HepG2 (cell line): ENCODE measurements at regions not wholly inside any gene's neighbourhood (a gene's known extent, or its start where the extent isn't known, plus 50 kb on each side); places are given as distances from the start of the nearest gene placed in this dataset.
A peak's percentile ranks its signal among the peaks of the same experiment; 100 is the strongest.

ENCODE experiments used
- ATAC-seq: fragments of 200-7000 bp; cut with Tn5 transposase; 3 replicates; pipeline ENCODE4 v1.9.1; 2020; ENCODE audit warnings: mild to moderate bottlenecking, moderate library complexity
- BruUV-seq: library from RNA; stranded (reverse); fragments of 400-500 nt; replicated peaks from 2 replicates; lab custom pipeline; 2021; lab: Mats Ljungman, UMichigan
- CTCF ChIA-PET: fragments of 300-600 bp; formaldehyde crosslinking; extraction: SDS; loops from one replicate; lab custom pipeline; 2021; ENCODE audit warnings: low total read pairs, inconsistent platforms, low intra/inter-chr PET ratio; lab: Yijun Ruan, JAX
- POLR2A ChIA-PET: fragments of 350-600 bp; sonication (Branson Sonifier 250); formaldehyde crosslinking; loops from one replicate; lab custom pipeline; 2020; ENCODE audit warnings: antibody characterized with exemption, inconsistent platforms; lab: Yijun Ruan, JAX
- DNase-seq: peaks from one replicate; pipeline ENCODE4 v3.0.0-alpha.2; 2015; ENCODE audit warnings: low spot score
- FAIRE-seq: peaks from 3 replicates; lab custom pipeline; 2011; peaks lifted over from hg19 to GRCh38; lab: Jason Lieb, UNC
- H2AFZ ChIP-seq: one replicate; pipeline ENCODE4 v1.6.1; 2011; ENCODE audit warnings: low read length, inconsistent platforms
- H3K27ac ChIP-seq: fragments of 300-600 bp; 3 replicates; pipeline ENCODE4 v1.8.0; 2011; ENCODE audit warnings: mixed run types, mild to moderate bottlenecking, mixed read lengths, low read length, inconsistent platforms; ENCODE audit not compliant: insufficient read depth; ENCODE audit errors: extremely low read length
- H3K27me3 ChIP-seq, 2 experiments: fragments of 200-600 bp in 1 of 2; 2 replicates in 1 of 2; 3 replicates in 1 of 2; pipeline versions ENCODE4 v1.6.0 to v1.8.0; 2011; ENCODE audit warnings: low read length in 2 of 2, mild to moderate bottlenecking in 2 of 2, moderate library complexity in 2 of 2, inconsistent platforms in 1 of 2; ENCODE audit not compliant: insufficient read depth in 2 of 2, control insufficient read depth in 1 of 2
- H3K36me3 ChIP-seq, 2 experiments: fragments of 200-600 bp in 1 of 2; replicated peaks in 1 of 2; 2 replicates in 1 of 2; 3 replicates in 1 of 2; pipeline versions ENCODE4 v1.5.1 to v1.8.0; 2011; ENCODE audit warnings: low read length in 2 of 2, inconsistent platforms in 1 of 2; ENCODE audit not compliant: insufficient read depth in 2 of 2, control insufficient read depth in 1 of 2
- H3K4me1 ChIP-seq: 2 replicates; pipeline ENCODE4 v1.5.1; 2012; ENCODE audit warnings: low read length, inconsistent platforms; ENCODE audit not compliant: insufficient read depth
- H3K4me2 ChIP-seq: 2 replicates; pipeline ENCODE4 v1.6.0; 2011; ENCODE audit warnings: low read depth, low read length, inconsistent platforms
- H3K4me3 ChIP-seq, 3 experiments: fragments of 200-600 bp in 1 of 3; sonication (generic), shearing (Covaris generic) in 1 of 3; replicated peaks in 1 of 3; 2 replicates each; pipeline ENCODE4 v1.5.1; 2011 to 2016; ENCODE audit warnings: low read length in 3 of 3, inconsistent platforms in 2 of 3, low read depth in 2 of 3, mild to moderate bottlenecking in 2 of 3, control low read depth in 1 of 3, mixed read lengths in 1 of 3; ENCODE audit not compliant: insufficient read depth in 1 of 3
- H3K79me2 ChIP-seq: one replicate; pipeline ENCODE4 v1.6.1; 2011; ENCODE audit warnings: low read length, inconsistent platforms; ENCODE audit not compliant: insufficient read depth
- H3K9ac ChIP-seq: 2 replicates; pipeline ENCODE4 v1.6.0; 2011; ENCODE audit warnings: mild to moderate bottlenecking, low read depth, low read length, inconsistent platforms; ENCODE audit not compliant: insufficient read depth
- H3K9me3 ChIP-seq: 2 replicates; pipeline ENCODE4 v1.5.1; 2012; ENCODE audit warnings: mild to moderate bottlenecking, low read length
- H4K20me1 ChIP-seq: 2 replicates; pipeline ENCODE4 v1.6.0; 2011; ENCODE audit warnings: inconsistent platforms, mild to moderate bottlenecking, low read length, moderate library complexity; ENCODE audit not compliant: insufficient read depth
- ATF7 ChIP-seq, 2 experiments: fragments of 450-650 bp in 1 of 2; sonication (generic) in 1 of 2; formaldehyde crosslinking in 1 of 2; IDR thresholded peaks; 2 replicates each; pipeline versions ENCODE4 v1.4.0 to v1.6.1; 2016 to 2020; ENCODE audit warnings: antibody characterized with exemption in 1 of 2, mild to moderate bottlenecking in 1 of 2, missing genetic modification reagents in 1 of 2
- HIC2 ChIP-seq: sonication (generic); formaldehyde crosslinking; IDR thresholded peaks from 2 replicates; pipeline ENCODE4 v1.9.0; 2022; ENCODE audit warnings: low read depth, missing genetic modification reagents
- ZBTB1 ChIP-seq: sonication (generic); formaldehyde crosslinking; IDR thresholded peaks from 2 replicates; pipeline ENCODE4 v1.4.0; 2020; ENCODE audit warnings: missing genetic modification reagents, borderline replicate concordance
- ZNF7 ChIP-seq: IDR thresholded peaks from 2 replicates; pipeline ENCODE4 v1.6.1; 2016; ENCODE audit warnings: missing biosample characterization, missing genetic modification reagents
- WGBS: methylation state at CpG from one replicate; pipeline ENCODE4 v1.1.6; 2017; ENCODE audit warnings: low lambda C conversion rate; 5-methylcytosine and 5-hydroxymethylcytosine counted together
- in situ Hi-C: cut with HindIII; loops from 2 replicates; pipeline ENCODE4 v1.10.0; 2017; ENCODE audit warnings: low pct_unique_long_range_greater_than_20kb; ENCODE audit not compliant: extremely low pct_ligation_motif_present
- intact Hi-C: fragments of 100-400 bp; cut with micrococcal nuclease; formaldehyde crosslinking; loops from one replicate; pipeline ENCODE4 v1.10.0; 2022; ENCODE audit not compliant: unreplicated experiment

GRCh38 chr5:12707560-12707959 lies 803.3 kb upstream of the CTNND2 start (continued):
- no peak for TF ChIP-seq HIC2 (CRISPR knock-in tag)

- H3K79me2 ChIP-seq: no peaks in the 10 kb centered on the region
- in situ Hi-C loops (no loop called here), intact Hi-C loops (loop anchor here (1.0 to 10.0 kb wide), 2 partner anchors 774 to 1250 kb away; no protein-coding TSS in a partner anchor)
- POLR2A ChIA-PET: no interaction called here
- H3K9ac ChIP-seq: no peak overlapping the region
- WGBS: 0% methylated on average over 2 of the region's 2 CpGs
- ATAC-seq: no peak
- no TSS peak for BruUV-seq
- peaks cover 41% of the 10 kb centered on the region for H3K9me3 ChIP-seq
- no peaks in the 10 kb centered on the region for H3K27me3 ChIP-seq
- TF ChIP-seq ZBTB1: no peak
- TF ChIP-seq, all 625 proteins: peak for 0
- Histone ChIP-seq H4K20me1 (no peaks in the 10 kb centered on the region), H3K4me1 (no peaks in the 10 kb centered on the region), H2AFZ (no peak overlapping the region), H3K36me3 (no peaks in the 10 kb centered on the region), H3K27ac (no peak overlapping the region), H3K4me2 (no peak overlapping the region), H3K4me3 (no peak overlapping the region)
- CTCF ChIA-PET: no interaction called here
- no peak for DNase-seq
- FAIRE-seq: no peak
Observed at GRCh38 chr5:12704955-12705354, 800.7 kb upstream of the CTNND2 start.

- no peaks in the 10 kb centered on the region for H3K79me2 ChIP-seq
- H3K36me3 ChIP-seq: no peaks in the 10 kb centered on the region
- H3K27me3 ChIP-seq: no peaks in the 10 kb centered on the region
- H3K9me3 ChIP-seq: peaks cover 36% of the 10 kb centered on the region
- H3K4me3 ChIP-seq: no peak overlapping the region
- no TSS peak for BruUV-seq
- TF ChIP-seq ATF7 (IDR thresholded peaks at IDR 0.05) (peak; percentile 83), ATF7 (CRISPR knock-in tag; IDR thresholded peaks at IDR 0.05) (no peak), ZNF7 (CRISPR knock-in tag) (no peak)
- no peak overlapping the region for H2AFZ ChIP-seq
- H3K27ac ChIP-seq: no peak overlapping the region
- H3K4me2 ChIP-seq: no peak overlapping the region
- FAIRE-seq (no peak), ATAC-seq (no peak), DNase-seq (no peak)
- 6% methylated on average over 1 of the region's 1 CpG for WGBS
- CTCF ChIA-PET: no interaction called here
- in situ Hi-C loops (no loop called here), intact Hi-C loops (loop anchor here (10.0 kb wide), 1 partner anchor 1252 kb away; no protein-coding TSS in a partner anchor)
- H3K4me1 ChIP-seq: no peaks in the 10 kb centered on the region
- POLR2A ChIA-PET: no interaction called here
- no peak overlapping the region for H3K9ac ChIP-seq
- no peaks in the 10 kb centered on the region for H4K20me1 ChIP-seq
Observed at GRCh38 chr5:12703254-12703653, 799.0 kb upstream of the CTNND2 start.
